ENCODE measurements at regions not wholly inside any gene's neighbourhood (a gene's known extent, or its start where the extent isn't known, plus 50 kb on each side); places are given as distances from the start of the nearest gene placed in this dataset.

DNA sequence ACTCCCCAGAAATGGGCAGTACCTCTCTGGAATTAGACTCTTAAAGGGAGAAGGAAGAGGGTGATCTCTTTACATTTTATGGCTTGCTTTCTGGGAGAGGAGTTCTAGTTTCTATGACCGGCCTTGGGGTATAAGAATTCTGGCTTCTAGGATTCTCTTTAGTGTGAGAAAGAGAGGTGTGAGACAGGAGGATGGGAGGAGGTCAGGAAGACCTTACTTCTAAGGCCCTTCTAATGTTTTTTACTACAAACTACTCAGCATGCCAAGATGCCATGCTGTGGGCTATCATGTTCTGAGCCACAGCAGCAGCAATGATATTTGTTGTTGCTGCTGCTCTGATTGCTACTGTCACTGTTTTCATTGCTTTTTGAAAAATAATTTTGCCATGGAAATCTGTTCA, 538.3 kb downstream of the SLITRK6 start:
- TF ChIP-seq, protein P1, sequence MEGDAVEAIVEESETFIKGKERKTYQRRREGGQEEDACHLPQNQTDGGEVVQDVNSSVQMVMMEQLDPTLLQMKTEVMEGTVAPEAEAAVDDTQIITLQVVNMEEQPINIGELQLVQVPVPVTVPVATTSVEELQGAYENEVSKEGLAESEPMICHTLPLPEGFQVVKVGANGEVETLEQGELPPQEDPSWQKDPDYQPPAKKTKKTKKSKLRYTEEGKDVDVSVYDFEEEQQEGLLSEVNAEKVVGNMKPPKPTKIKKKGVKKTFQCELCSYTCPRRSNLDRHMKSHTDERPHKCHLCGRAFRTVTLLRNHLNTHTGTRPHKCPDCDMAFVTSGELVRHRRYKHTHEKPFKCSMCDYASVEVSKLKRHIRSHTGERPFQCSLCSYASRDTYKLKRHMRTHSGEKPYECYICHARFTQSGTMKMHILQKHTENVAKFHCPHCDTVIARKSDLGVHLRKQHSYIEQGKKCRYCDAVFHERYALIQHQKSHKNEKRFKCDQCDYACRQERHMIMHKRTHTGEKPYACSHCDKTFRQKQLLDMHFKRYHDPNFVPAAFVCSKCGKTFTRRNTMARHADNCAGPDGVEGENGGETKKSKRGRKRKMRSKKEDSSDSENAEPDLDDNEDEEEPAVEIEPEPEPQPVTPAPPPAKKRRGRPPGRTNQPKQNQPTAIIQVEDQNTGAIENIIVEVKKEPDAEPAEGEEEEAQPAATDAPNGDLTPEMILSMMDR (IDR thresholded peaks at IDR 0.05; ENCODE audit: insufficient read depth, low read length): no peak
- TF ChIP-seq SPI1 (IDR thresholded peaks at IDR 0.05; ENCODE audit: borderline replicate concordance, low read depth) (no peak), POLR2AphosphoS5 (IDR thresholded peaks at IDR 0.05; ENCODE audit: low read depth) (no peak), GABPA (IDR thresholded peaks at IDR 0.05; ENCODE audit: low read depth) (no peak), REST (IDR thresholded peaks at IDR 0.05; ENCODE audit: insufficient replicate concordance, low read depth) (no peak)
- H3K27ac ChIP-seq (replicated peaks): no peak overlapping the region

GRCh38 chr13:85255978-85256377, 543.2 kb downstream of the SLITRK6 start:
- H3K27ac ChIP-seq (replicated peaks): no peak overlapping the region
- no peak for DNase-seq (ENCODE audit: low read depth in 1 of 2, low spot score in 1 of 2)
- no peak overlapping the region for H3K4me3 ChIP-seq (replicated peaks; ENCODE audit: insufficient read depth, low read length)
- no peaks in the 10 kb centered on the region for H3K27me3 ChIP-seq (ENCODE audit: insufficient read depth, poor library complexity, severe bottlenecking)
- TF ChIP-seq POLR2AphosphoS5 (IDR thresholded peaks at IDR 0.05; ENCODE audit: low read depth): no peak
- TF ChIP-seq REST (IDR thresholded peaks at IDR 0.05; ENCODE audit: insufficient replicate concordance, low read depth): no peak
- no peak for TF ChIP-seq SPI1 (IDR thresholded peaks at IDR 0.05; ENCODE audit: borderline replicate concordance, low read depth)

More for the DNA sequence above, 538.3 kb downstream of the SLITRK6 start:
- no peak overlapping the region for H3K4me3 ChIP-seq (replicated peaks; ENCODE audit: insufficient read depth, low read length)
- H3K27me3 ChIP-seq (ENCODE audit: insufficient read depth, poor library complexity, severe bottlenecking): no peaks in the 10 kb centered on the region
- DNase-seq (ENCODE audit: low read depth in 1 of 2, low spot score in 1 of 2): no peak

DNA sequence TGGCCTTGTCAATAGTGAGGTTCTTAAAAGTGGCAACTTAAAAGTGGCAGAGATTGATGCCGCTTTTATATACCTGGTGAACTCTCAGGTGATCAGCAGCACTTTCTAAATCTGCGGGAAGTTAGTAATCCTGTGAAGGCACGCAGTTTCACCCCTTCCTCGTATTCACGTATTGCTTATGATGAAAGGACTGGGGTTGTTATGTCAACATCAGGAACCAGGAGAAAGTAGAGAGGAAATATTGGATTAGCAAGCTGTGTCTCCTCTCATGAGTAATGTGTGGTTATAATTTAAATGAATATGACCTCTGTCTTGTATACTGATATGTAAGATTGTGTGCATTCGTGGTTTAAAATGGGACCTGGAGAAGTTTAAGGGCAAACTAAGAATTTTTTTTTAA, 544.6 kb downstream of the SLITRK6 start:
- TF ChIP-seq POLR2AphosphoS5 (IDR thresholded peaks at IDR 0.05; ENCODE audit: low read depth) (no peak), GABPA (IDR thresholded peaks at IDR 0.05; ENCODE audit: low read depth) (no peak), REST (IDR thresholded peaks at IDR 0.05; ENCODE audit: insufficient replicate concordance, low read depth) (no peak), SPI1 (IDR thresholded peaks at IDR 0.05; ENCODE audit: borderline replicate concordance, low read depth) (no peak)
- TF ChIP-seq, protein P1 (IDR thresholded peaks at IDR 0.05; ENCODE audit: insufficient read depth, low read length): no peak
- no peak for DNase-seq (ENCODE audit: low read depth in 1 of 2, low spot score in 1 of 2)
- Histone ChIP-seq H3K4me3 (replicated peaks; ENCODE audit: insufficient read depth, low read length) (no peak overlapping the region), H3K27ac (replicated peaks) (no peak overlapping the region), H3K27me3 (ENCODE audit: insufficient read depth, poor library complexity, severe bottlenecking) (no peaks in the 10 kb centered on the region)
